ENCODE measurements at regions not wholly inside any gene's neighbourhood (a gene's known extent, or its start where the extent isn't known, plus 50 kb on each side); places are given as distances from the start of the nearest gene placed in this dataset.
"Not testable (repeated sequence)": the region's sequence is repeated elsewhere in the genome, so short reads cannot be mapped to it uniquely, and the experiment has no call there.

- no peak for DNase-seq
These were observed 116.9 kb upstream of the FOXN2 start for GRCh38 chr2:48197618-48198017.

GRCh38 chr2:48198371-48198770, 116.1 kb upstream of the FOXN2 start:
- no peak for DNase-seq

GRCh38 chr2:48199070-48199469, 115.4 kb upstream of the FOXN2 start:
- DNase-seq: no peak

- no peak for DNase-seq
These were observed 113.7 kb upstream of the FOXN2 start for GRCh38 chr2:48200620-48201293.

GRCh38 chr2:48201435-48201834, 113.0 kb upstream of the FOXN2 start:
- DNase-seq: not testable (repeated sequence)

GRCh38 chr2:48202863-48203642, 111.4 kb upstream of the FOXN2 start:
- DNase-seq: no peak

GRCh38 chr2:48203668-48204067, 110.8 kb upstream of the FOXN2 start:
- no peak for DNase-seq

- DNase-seq: no peak
These were observed 109.7 kb upstream of the FOXN2 start for GRCh38 chr2:48204750-48205136.

- no peak for DNase-seq
These were observed 109.2 kb upstream of the FOXN2 start for GRCh38 chr2:48205137-48205798.

GRCh38 chr2:48206056-48206656, 108.3 kb upstream of the FOXN2 start:
- not testable (repeated sequence) for DNase-seq

GRCh38 chr2:48207201-48207641, 107.3 kb upstream of the FOXN2 start:
- DNase-seq: no peak

- no peak for DNase-seq
These were observed 106.6 kb upstream of the FOXN2 start for GRCh38 chr2:48207851-48208250.

GRCh38 chr2:48209214-48209885, 105.1 kb upstream of the FOXN2 start:
- no peak for DNase-seq

- DNase-seq: no peak
These were observed 104.3 kb upstream of the FOXN2 start for GRCh38 chr2:48210189-48210588.

- no peak for DNase-seq
These were observed 100.8 kb upstream of the FOXN2 start for GRCh38 chr2:48213646-48214045.

GRCh38 chr2:48218169-48218568, 96.3 kb upstream of the FOXN2 start:
- no peak for DNase-seq

GRCh38 chr2:48219234-48219554, 95.3 kb upstream of the FOXN2 start:
- no peak for DNase-seq

GRCh38 chr2:48219555-48220436, 94.7 kb upstream of the FOXN2 start:
- DNase-seq: no peak

GRCh38 chr2:48220501-48220900, 94.0 kb upstream of the FOXN2 start:
- DNase-seq: no peak

- no peak for DNase-seq
These were observed 92.5 kb upstream of the FOXN2 start for GRCh38 chr2:48221846-48222516.

GRCh38 chr2:48227617-48228344, 86.7 kb upstream of the FOXN2 start:
- no peak for DNase-seq
